HAP-1 (cell line): ENCODE measurements at regions not wholly inside any gene's neighbourhood (a gene's known extent, or its start where the extent isn't known, plus 50 kb on each side); places are given as distances from the start of the nearest gene placed in this dataset.

ENCODE experiments used
- DNase-seq, 2 experiments: peaks; one replicate each; pipeline ENCODE4 v3.0.0-alpha.2; 2016 to 2020; ENCODE audit warnings: low spot score in 2 of 2
- H3K27me3 ChIP-seq: fragments of 250-450 bp; sonication (Bioruptor Pico); 2 replicates; pipeline ENCODE4 v1.5.1; 2020; ENCODE audit warnings: low read depth, mild to moderate bottlenecking, moderate library complexity
- H3K36me3 ChIP-seq: fragments of 250-450 bp; sonication (Bioruptor Pico); replicated peaks from 2 replicates; pipeline ENCODE4 v1.5.1; 2020; ENCODE audit warnings: mild to moderate bottlenecking
- H3K4me1 ChIP-seq: fragments of 250-450 bp; sonication (Bioruptor Pico); 2 replicates; pipeline ENCODE4 v1.5.1; 2020; ENCODE audit warnings: mild to moderate bottlenecking
- H3K4me3 ChIP-seq: fragments of 250-450 bp; sonication (Bioruptor Pico); 2 replicates; pipeline ENCODE4 v1.5.1; 2020; ENCODE audit warnings: mild to moderate bottlenecking, moderate library complexity
- H3K9me3 ChIP-seq: fragments of 250-450 bp; sonication (Bioruptor Pico); 2 replicates; pipeline ENCODE4 v1.5.1; 2020; ENCODE audit warnings: mild to moderate bottlenecking, moderate library complexity
- in situ Hi-C: fragments of 300-500 bp; cut with MboI; formaldehyde crosslinking; loops from 3 replicates; pipeline ENCODE4 v1.14.3; 2020; ENCODE audit warnings: low sequenced_read_pairs, inconsistent platforms, mixed read lengths

DNA sequence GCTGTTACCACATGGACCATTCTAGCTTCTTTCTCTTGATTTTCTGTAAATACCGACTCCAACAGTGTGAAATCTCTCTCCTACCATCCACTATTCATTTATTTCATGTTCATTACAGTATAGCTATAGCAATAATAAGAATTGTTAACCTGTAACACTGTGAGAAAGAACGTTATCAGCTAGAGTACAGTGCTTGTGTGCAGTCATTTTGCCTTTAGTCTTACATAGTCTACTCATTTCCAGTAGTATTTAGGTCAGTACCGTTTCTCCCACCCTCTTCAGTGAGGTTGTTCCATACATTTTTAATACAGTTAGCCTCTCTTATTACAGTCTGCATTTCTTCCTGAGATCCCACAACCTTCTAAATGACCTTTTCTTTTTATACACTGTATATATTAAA, 257.1 kb downstream of the LY86 start:
- no peaks in the 10 kb centered on the region for H3K9me3 ChIP-seq
- no peaks in the 10 kb centered on the region for H3K36me3 ChIP-seq
- no peaks in the 10 kb centered on the region for H3K4me1 ChIP-seq
- peaks cover 2% of the 10 kb centered on the region; the same call in 1 of the 2 replicates for H3K27me3 ChIP-seq
- no peak for DNase-seq
- no peak overlapping the region for H3K4me3 ChIP-seq
- in situ Hi-C loops, result no loop called here

GRCh38 chr6:6847591-6847990, 259.1 kb downstream of the LY86 start:
- Histone ChIP-seq H3K27me3 (no peaks in the 10 kb centered on the region), H3K4me1 (no peaks in the 10 kb centered on the region), H3K4me3 (no peak overlapping the region), H3K9me3 (no peaks in the 10 kb centered on the region), H3K36me3 (no peaks in the 10 kb centered on the region)
- DNase-seq, result no peak
- in situ Hi-C loops, result no loop called here

GRCh38 chr6:6851059-6851948, 256.5 kb upstream of the RREB1 start:
- Histone ChIP-seq H3K36me3 (no peaks in the 10 kb centered on the region), H3K4me3 (no peak overlapping the region)
- in situ Hi-C loops, result no loop called here

DNA sequence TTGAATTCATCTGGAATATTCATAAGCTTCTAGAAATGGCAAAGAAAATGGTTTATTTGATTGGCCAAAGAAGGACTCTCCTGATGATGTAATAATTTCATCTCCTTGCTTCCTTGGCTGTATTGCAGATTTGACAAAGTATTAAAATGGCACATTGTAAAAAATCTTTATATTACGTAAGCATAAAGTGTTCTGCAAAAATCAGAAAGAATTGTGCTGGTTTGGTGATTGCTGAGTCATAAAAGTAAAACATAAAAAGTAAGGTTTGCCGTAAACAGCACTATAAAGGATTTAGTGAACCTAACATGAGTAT, 255.9 kb upstream of the RREB1 start:
- H3K36me3 ChIP-seq, result no peaks in the 10 kb centered on the region
- no peak overlapping the region for H3K4me3 ChIP-seq
- DNase-seq, result no peak
- no peaks in the 10 kb centered on the region for H3K4me1 ChIP-seq
- no peaks in the 10 kb centered on the region for H3K27me3 ChIP-seq
- no peaks in the 10 kb centered on the region for H3K9me3 ChIP-seq
- in situ Hi-C loops, result no loop called here

More at GRCh38 chr6:6851059-6851948, 256.5 kb upstream of the RREB1 start:
- no peak for DNase-seq
- Histone ChIP-seq H3K9me3 (no peaks in the 10 kb centered on the region), H3K27me3 (no peaks in the 10 kb centered on the region), H3K4me1 (no peaks in the 10 kb centered on the region)

DNA sequence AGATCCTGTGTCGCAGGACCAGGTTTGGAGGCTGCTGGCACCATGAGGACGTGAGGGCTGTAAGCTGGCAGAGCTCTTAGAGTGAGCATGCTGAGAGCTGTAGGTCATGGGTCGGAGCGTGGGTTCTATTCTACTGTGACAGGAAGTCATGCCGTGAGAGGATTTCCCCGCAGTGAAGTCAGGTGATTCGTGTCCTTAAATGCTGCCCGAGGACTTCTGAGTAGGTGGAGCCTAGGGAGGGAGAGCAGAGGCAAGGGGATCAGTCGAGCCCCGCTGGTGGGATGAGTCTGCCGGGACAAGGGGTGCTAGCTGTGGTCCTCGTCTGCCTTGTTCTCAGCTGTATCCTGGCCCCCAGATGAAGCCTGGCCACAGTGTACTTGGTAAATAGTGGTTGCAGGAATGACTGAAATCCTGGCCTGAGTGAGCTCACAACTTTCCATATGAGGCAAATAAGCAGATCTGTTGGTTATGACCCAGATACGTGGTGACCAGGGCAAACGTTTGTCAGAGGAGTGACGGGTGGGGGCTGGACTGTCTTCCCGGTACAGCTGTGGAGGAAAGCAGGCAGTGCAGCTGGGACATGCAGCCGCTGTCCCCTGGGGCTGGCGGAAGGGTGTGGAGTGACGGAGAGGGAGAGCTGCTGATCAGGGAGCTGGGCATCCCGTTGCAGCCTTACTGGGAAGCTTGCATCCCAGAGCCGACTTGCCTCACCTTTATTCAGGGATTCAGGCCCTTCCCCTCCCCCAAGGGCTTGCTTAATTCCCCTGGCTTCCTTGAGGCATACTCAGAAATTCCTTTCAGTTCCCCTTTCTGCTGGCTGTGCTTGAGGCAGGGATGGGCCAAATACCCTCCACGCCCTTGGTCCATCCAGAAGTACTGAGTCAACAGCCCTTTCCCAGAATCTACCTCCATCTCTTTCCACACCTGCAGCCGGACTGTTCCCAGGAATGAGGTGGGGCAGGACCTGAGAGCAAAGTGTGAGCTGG, 250.9 kb upstream of the RREB1 start:
- in situ Hi-C loops, result no loop called here
- Histone ChIP-seq H3K4me3 (no peak overlapping the region), H3K4me1 (no peaks in the 10 kb centered on the region), H3K36me3 (no peaks in the 10 kb centered on the region), H3K9me3 (no peaks in the 10 kb centered on the region), H3K27me3 (no peaks in the 10 kb centered on the region)
- peak in 1 of 2 experiments; percentile 10 for DNase-seq

GRCh38 chr6:6857528-6857927, 250.2 kb upstream of the RREB1 start:
- no peaks in the 10 kb centered on the region for H3K9me3 ChIP-seq
- in situ Hi-C loops, result no loop called here
- no peaks in the 10 kb centered on the region for H3K36me3 ChIP-seq
- no peak overlapping the region for H3K4me3 ChIP-seq
- no peaks in the 10 kb centered on the region for H3K27me3 ChIP-seq
- no peak for DNase-seq
- H3K4me1 ChIP-seq, result no peaks in the 10 kb centered on the region

GRCh38 chr6:6858533-6858982, 249.2 kb upstream of the RREB1 start:
- Histone ChIP-seq H3K36me3 (no peaks in the 10 kb centered on the region), H3K9me3 (no peaks in the 10 kb centered on the region), H3K27me3 (no peaks in the 10 kb centered on the region), H3K4me3 (no peak overlapping the region), H3K4me1 (no peaks in the 10 kb centered on the region)
- in situ Hi-C loops, result no loop called here
- DNase-seq, result no peak

DNA sequence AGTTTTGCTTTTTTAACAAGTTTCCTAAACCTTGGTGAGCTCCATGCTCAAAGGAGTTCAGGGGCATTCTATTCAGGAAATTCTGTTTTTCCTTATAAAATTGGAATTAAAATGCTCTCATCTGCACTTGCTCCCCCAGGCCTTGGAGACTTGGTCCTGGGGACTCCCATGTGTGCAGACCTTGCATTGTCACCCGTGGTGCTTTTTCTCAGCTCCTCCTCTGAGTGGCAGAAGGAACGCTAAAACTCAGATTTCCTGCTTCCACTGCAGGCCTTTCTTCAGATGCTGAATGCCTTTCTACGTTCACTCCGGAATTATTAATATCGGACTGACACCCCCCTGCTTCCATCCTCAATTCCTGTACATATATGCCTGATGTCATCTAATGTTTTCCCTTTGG, 248.7 kb upstream of the RREB1 start:
- no peaks in the 10 kb centered on the region for H3K36me3 ChIP-seq
- no peak for DNase-seq
- H3K9me3 ChIP-seq, result no peaks in the 10 kb centered on the region
- H3K27me3 ChIP-seq, result no peaks in the 10 kb centered on the region
- in situ Hi-C loops, result no loop called here
- no peak overlapping the region for H3K4me3 ChIP-seq
- H3K4me1 ChIP-seq, result no peaks in the 10 kb centered on the region

- H3K27me3 ChIP-seq, result no peaks in the 10 kb centered on the region
- no peaks in the 10 kb centered on the region for H3K36me3 ChIP-seq
- H3K9me3 ChIP-seq, result no peaks in the 10 kb centered on the region
- DNase-seq, result no peak
- H3K4me1 ChIP-seq, result no peaks in the 10 kb centered on the region
- in situ Hi-C loops, result no loop called here
- no peak overlapping the region for H3K4me3 ChIP-seq
Measured at GRCh38 chr6:6859722-6860121, 248.0 kb upstream of the RREB1 start.

DNA sequence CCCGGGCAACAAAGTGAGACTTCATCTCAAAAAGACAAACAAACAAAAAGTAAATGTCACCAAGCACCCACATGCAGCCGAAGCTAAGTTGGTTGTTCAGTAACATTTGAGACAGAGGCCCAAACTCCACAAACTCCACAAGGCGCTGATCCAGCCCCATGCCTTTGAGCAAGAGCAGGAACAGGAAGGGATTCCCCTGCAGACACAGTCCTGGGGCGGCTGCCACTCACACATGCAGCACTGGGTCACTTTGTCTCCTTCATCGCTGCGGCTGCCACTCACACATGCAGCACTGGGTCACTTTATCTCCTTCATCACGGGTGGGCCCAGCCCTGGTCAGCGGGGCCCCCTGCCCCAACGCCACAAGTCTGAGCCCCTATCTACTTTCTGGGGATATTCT, 246.9 kb upstream of the RREB1 start:
- no peaks in the 10 kb centered on the region for H3K9me3 ChIP-seq
- DNase-seq, result no peak
- H3K36me3 ChIP-seq, result no peaks in the 10 kb centered on the region
- no peak overlapping the region for H3K4me3 ChIP-seq
- no peaks in the 10 kb centered on the region for H3K4me1 ChIP-seq
- in situ Hi-C loops, result no loop called here
- H3K27me3 ChIP-seq, result no peaks in the 10 kb centered on the region

DNA sequence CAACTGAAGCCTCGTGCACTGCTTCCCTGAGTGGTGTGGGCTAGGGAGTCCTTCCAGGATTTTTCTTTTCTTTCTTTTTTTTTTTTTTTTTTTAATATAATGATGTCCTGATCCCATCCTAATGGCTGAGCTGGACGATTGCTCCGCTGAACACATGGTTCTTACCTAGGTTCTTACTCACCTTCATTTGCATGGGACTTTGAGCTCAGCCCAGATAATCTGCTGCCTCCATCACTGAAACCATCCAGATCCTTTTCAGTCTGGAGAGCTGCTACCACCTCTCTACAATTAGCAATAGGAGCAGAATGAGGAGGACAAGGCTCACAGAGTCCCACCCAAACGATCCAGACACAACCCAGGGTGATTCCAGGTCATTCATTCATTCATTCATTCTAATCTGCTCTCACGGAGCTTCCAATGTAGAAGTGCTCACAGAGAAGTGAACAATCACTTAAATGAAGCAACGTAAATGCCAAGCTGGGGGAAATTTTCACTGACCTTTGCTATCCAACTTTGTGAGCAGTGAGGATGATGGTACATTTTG, 246.3 kb upstream of the RREB1 start:
- no peaks in the 10 kb centered on the region for H3K9me3 ChIP-seq
- no peak overlapping the region for H3K4me3 ChIP-seq
- no peaks in the 10 kb centered on the region for H3K27me3 ChIP-seq
- H3K36me3 ChIP-seq, result no peaks in the 10 kb centered on the region
- no peaks in the 10 kb centered on the region for H3K4me1 ChIP-seq
- DNase-seq, result no peak
- in situ Hi-C loops, result no loop called here

GRCh38 chr6:6861995-6862394, 245.8 kb upstream of the RREB1 start:
- Histone ChIP-seq H3K36me3 (no peaks in the 10 kb centered on the region), H3K4me3 (no peak overlapping the region), H3K9me3 (no peaks in the 10 kb centered on the region), H3K4me1 (no peaks in the 10 kb centered on the region), H3K27me3 (no peaks in the 10 kb centered on the region)
- in situ Hi-C loops, result no loop called here
- no peak for DNase-seq

- in situ Hi-C loops, result no loop called here
Measured at GRCh38 chr6:6863970-6864639, 243.7 kb upstream of the RREB1 start.

More at GRCh38 chr6:6863970-6864639, 243.7 kb upstream of the RREB1 start:
- no peaks in the 10 kb centered on the region for H3K36me3 ChIP-seq
- no peaks in the 10 kb centered on the region for H3K4me1 ChIP-seq
- DNase-seq, result no peak
- no peaks in the 10 kb centered on the region for H3K9me3 ChIP-seq
- H3K4me3 ChIP-seq, result no peak overlapping the region
- no peaks in the 10 kb centered on the region for H3K27me3 ChIP-seq
